ENCODE measurements at regions not wholly inside any gene's neighbourhood (a gene's known extent, or its start where the extent isn't known, plus 50 kb on each side); places are given as distances from the start of the nearest gene placed in this dataset.
A peak's percentile ranks its signal among the peaks of the same experiment; 100 is the strongest.

DNA sequence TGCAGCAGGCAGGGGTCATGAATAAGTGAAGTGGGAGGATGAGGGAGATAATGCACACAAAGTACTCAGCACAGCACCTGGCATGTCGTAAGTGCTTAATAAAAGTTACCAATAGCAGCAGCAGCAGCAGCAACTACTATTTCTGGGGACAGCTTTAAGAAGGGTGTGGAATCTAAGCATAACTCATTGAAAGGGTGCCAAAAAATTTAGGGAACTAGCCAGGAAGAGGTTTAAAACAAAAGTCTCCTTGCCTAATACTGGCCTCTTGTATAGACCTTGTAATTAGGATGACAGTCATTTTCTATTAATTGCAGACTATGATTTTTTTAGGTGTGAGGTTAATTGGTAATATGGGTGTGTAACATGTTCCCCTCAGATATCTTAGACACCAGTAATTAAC, 179.9 kb downstream of the PTPN11 start:
- Histone ChIP-seq H3K4me1 (ENCODE audit: insufficient read depth, low read length) (no peaks in the 10 kb centered on the region), H3K9me3 (ENCODE audit: low read length) (no peaks in the 10 kb centered on the region), H3K36me3 (ENCODE audit: low read depth, low read length) (no peaks in the 10 kb centered on the region), H4K20me1 (ENCODE audit: low read length) (no peaks in the 10 kb centered on the region), H3K79me2 (ENCODE audit: low read length) (no peaks in the 10 kb centered on the region), H3K4me2 (ENCODE audit: low read length) (no peak overlapping the region), H3K27ac (ENCODE audit: low read length) (no peak overlapping the region), H3K4me3 (ENCODE audit: low read length) (no peak overlapping the region), H2AFZ (ENCODE audit: low read length) (no peak overlapping the region), H3K9me2 (replicated peaks; ENCODE audit: low read length) (no peaks in the 10 kb centered on the region), H3F3A (ENCODE audit: low read length, unreplicated experiment) (no peaks in the 10 kb centered on the region), H3K27me3 (ENCODE audit: low read length) (peaks cover 90% of the 10 kb centered on the region), H3K9ac (ENCODE audit: low read length) (no peak overlapping the region)
- ATAC-seq (no peak), DNase-seq (no peak)
- no peak for TF ChIP-seq EZH2 (IDR thresholded peaks at IDR 0.05; ENCODE audit: low read length, unreplicated experiment)
- TF ChIP-seq, protein P1, sequence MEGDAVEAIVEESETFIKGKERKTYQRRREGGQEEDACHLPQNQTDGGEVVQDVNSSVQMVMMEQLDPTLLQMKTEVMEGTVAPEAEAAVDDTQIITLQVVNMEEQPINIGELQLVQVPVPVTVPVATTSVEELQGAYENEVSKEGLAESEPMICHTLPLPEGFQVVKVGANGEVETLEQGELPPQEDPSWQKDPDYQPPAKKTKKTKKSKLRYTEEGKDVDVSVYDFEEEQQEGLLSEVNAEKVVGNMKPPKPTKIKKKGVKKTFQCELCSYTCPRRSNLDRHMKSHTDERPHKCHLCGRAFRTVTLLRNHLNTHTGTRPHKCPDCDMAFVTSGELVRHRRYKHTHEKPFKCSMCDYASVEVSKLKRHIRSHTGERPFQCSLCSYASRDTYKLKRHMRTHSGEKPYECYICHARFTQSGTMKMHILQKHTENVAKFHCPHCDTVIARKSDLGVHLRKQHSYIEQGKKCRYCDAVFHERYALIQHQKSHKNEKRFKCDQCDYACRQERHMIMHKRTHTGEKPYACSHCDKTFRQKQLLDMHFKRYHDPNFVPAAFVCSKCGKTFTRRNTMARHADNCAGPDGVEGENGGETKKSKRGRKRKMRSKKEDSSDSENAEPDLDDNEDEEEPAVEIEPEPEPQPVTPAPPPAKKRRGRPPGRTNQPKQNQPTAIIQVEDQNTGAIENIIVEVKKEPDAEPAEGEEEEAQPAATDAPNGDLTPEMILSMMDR (conservative IDR thresholded peaks at IDR 0.05; ENCODE audit: low read depth, low read length), result no peak
- TF ChIP-seq EZH2phosphoT487 (IDR thresholded peaks at IDR 0.05; ENCODE audit: borderline replicate concordance, low read length), result no peak
- POLR2A ChIA-PET (ENCODE audit: unreplicated experiment), result no interaction called here
- CTCF ChIA-PET, result no interaction called here
- no TSS peak for BruUV-seq (replicated peaks)
- intact Hi-C loops (cut with micrococcal nuclease), result no loop called here

DNA sequence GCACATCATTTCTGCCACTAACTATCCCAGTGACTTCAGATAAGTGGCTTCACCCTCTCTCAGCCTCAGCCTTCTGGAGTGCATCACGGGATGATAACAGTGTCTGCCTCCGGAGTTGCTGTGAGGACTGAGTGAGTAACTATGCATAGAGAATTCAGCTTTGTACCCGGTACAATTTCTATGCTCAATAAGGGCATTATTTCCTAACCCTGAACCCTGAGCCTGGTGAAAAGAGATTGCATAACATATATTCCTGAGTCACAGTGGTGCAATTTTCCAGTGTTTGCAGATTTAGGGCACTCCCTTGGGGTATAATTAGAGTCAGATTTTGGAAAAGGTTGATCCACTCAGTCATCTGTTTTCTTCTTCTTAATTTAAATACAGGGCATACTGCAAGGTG, 181.1 kb downstream of the PTPN11 start:
- H2AFZ ChIP-seq (ENCODE audit: low read length), result no peak overlapping the region
- no peak overlapping the region for H3K27ac ChIP-seq (ENCODE audit: low read length)
- intact Hi-C loops (cut with micrococcal nuclease), result no loop called here
- ChIA-PET POLR2A (ENCODE audit: unreplicated experiment) (no interaction called here), CTCF (no interaction called here)
- no peaks in the 10 kb centered on the region for H3K9me2 ChIP-seq (replicated peaks; ENCODE audit: low read length)
- H3K9me3 ChIP-seq (ENCODE audit: low read length), result no peaks in the 10 kb centered on the region
- H3K4me2 ChIP-seq (ENCODE audit: low read length), result no peak overlapping the region
- no peaks in the 10 kb centered on the region for H3F3A ChIP-seq (ENCODE audit: low read length, unreplicated experiment)
- no peak overlapping the region for H3K9ac ChIP-seq (ENCODE audit: low read length)
- H3K4me1 ChIP-seq (ENCODE audit: insufficient read depth, low read length), result no peaks in the 10 kb centered on the region
- DNase-seq (peak; percentile 20), ATAC-seq (no peak)
- no peaks in the 10 kb centered on the region for H3K36me3 ChIP-seq (ENCODE audit: low read depth, low read length)
- H3K4me3 ChIP-seq (ENCODE audit: low read length), result no peak overlapping the region
- H4K20me1 ChIP-seq (ENCODE audit: low read length), result no peaks in the 10 kb centered on the region
- TF ChIP-seq, protein P1 (conservative IDR thresholded peaks at IDR 0.05; ENCODE audit: low read depth, low read length), result no peak
- TF ChIP-seq EZH2 (IDR thresholded peaks at IDR 0.05; ENCODE audit: low read length, unreplicated experiment) (no peak), EZH2phosphoT487 (IDR thresholded peaks at IDR 0.05; ENCODE audit: borderline replicate concordance, low read length) (no peak)
- no TSS peak for BruUV-seq (replicated peaks)
- no peaks in the 10 kb centered on the region for H3K79me2 ChIP-seq (ENCODE audit: low read length)
- H3K27me3 ChIP-seq (ENCODE audit: low read length), result peaks cover 96% of the 10 kb centered on the region

DNA sequence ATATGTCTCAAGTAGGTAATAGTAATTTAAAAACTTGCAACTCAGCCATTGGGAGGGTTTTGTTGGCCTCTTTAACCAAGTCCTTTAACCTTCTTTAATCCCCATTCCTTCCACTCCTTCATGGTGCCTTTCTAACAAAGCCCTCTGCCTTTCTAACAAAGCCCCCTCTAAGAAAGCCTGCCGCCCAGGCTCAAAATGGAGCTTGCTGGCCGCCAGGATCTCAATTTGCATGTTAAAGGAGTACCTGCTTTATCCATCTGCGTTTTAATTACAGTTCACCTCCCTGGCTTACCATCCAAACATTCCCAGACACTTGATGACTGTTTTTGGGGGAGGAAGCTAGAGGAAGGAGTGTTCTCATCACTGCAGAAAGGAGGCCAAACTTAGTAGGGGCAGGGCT, 183.4 kb downstream of the PTPN11 start:
- Histone ChIP-seq H3K9ac (ENCODE audit: low read length) (no peak overlapping the region), H3K36me3 (ENCODE audit: low read depth, low read length) (no peaks in the 10 kb centered on the region), H4K20me1 (ENCODE audit: low read length) (no peaks in the 10 kb centered on the region), H3K9me3 (ENCODE audit: low read length) (no peaks in the 10 kb centered on the region), H3K4me3 (ENCODE audit: low read length) (no peak overlapping the region), H3K27ac (ENCODE audit: low read length) (no peak overlapping the region), H3K9me2 (replicated peaks; ENCODE audit: low read length) (no peaks in the 10 kb centered on the region), H3F3A (ENCODE audit: low read length, unreplicated experiment) (no peaks in the 10 kb centered on the region), H3K4me1 (ENCODE audit: insufficient read depth, low read length) (no peaks in the 10 kb centered on the region), H3K79me2 (ENCODE audit: low read length) (no peaks in the 10 kb centered on the region), H2AFZ (ENCODE audit: low read length) (no peak overlapping the region), H3K27me3 (ENCODE audit: low read length) (peaks cover 95% of the 10 kb centered on the region), H3K4me2 (ENCODE audit: low read length) (no peak overlapping the region)
- CTCF ChIA-PET, result no interaction called here
- DNase-seq (no peak), ATAC-seq (no peak)
- no TSS peak for BruUV-seq (replicated peaks)
- intact Hi-C loops (cut with micrococcal nuclease), result no loop called here
- TF ChIP-seq EZH2 (IDR thresholded peaks at IDR 0.05; ENCODE audit: low read length, unreplicated experiment) (no peak), EZH2phosphoT487 (IDR thresholded peaks at IDR 0.05; ENCODE audit: borderline replicate concordance, low read length) (no peak)
- POLR2A ChIA-PET (ENCODE audit: unreplicated experiment), result no interaction called here

All from PC-3 (cell line).